LNCaP clone FGC (cell line): ENCODE measurements at regions not wholly inside any gene's neighbourhood (a gene's known extent, or its start where the extent isn't known, plus 50 kb on each side); places are given as distances from the start of the nearest gene placed in this dataset.

ENCODE experiments used
- DNase-seq: peaks from one replicate; pipeline ENCODE4 v3.0.0-alpha.2; 2011; ENCODE audit warnings: low read depth
- H3K4me3 ChIP-seq: 2 replicates; pipeline ENCODE4 v1.5.1; 2011; ENCODE audit warnings: mild to moderate bottlenecking, low read depth, low read length, control low read depth
- TF ChIP-seq, protein P1 (sequence below): IDR thresholded peaks from 2 replicates; pipeline ENCODE4 v1.5.1; 2012; ENCODE audit warnings: mild to moderate bottlenecking; ENCODE audit not compliant: control insufficient read depth, insufficient read depth; ENCODE audit errors: extremely low read depth

GRCh38 chr7:113230691-113231090 is 112.3 kb upstream of the SMIM30 start:
- TF ChIP-seq, protein P1, sequence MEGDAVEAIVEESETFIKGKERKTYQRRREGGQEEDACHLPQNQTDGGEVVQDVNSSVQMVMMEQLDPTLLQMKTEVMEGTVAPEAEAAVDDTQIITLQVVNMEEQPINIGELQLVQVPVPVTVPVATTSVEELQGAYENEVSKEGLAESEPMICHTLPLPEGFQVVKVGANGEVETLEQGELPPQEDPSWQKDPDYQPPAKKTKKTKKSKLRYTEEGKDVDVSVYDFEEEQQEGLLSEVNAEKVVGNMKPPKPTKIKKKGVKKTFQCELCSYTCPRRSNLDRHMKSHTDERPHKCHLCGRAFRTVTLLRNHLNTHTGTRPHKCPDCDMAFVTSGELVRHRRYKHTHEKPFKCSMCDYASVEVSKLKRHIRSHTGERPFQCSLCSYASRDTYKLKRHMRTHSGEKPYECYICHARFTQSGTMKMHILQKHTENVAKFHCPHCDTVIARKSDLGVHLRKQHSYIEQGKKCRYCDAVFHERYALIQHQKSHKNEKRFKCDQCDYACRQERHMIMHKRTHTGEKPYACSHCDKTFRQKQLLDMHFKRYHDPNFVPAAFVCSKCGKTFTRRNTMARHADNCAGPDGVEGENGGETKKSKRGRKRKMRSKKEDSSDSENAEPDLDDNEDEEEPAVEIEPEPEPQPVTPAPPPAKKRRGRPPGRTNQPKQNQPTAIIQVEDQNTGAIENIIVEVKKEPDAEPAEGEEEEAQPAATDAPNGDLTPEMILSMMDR = no peak
- no peak for DNase-seq
- H3K4me3 ChIP-seq = no peak overlapping the region

DNA sequence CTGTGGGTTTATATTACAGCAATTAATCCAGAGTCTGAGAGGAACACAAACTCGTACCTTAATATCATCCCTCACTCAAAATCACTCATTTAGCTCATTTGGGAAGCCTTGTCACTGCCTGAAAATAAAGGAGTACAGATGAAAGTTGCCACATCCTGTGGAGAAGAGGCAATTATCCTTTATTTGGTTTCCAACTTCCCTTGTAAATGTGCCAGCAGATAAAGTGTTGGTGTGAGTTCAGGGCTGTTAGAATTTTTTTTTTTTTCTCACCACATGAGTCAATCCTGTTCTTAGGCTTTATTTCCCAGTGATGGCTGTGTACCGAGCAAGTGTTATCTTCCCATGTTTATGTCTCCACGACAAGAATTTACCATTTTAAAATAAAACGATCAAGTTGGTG is 99.0 kb upstream of the SMIM30 start:
- TF ChIP-seq, protein P1 = no peak
- no peak for DNase-seq
- no peak overlapping the region for H3K4me3 ChIP-seq

DNA sequence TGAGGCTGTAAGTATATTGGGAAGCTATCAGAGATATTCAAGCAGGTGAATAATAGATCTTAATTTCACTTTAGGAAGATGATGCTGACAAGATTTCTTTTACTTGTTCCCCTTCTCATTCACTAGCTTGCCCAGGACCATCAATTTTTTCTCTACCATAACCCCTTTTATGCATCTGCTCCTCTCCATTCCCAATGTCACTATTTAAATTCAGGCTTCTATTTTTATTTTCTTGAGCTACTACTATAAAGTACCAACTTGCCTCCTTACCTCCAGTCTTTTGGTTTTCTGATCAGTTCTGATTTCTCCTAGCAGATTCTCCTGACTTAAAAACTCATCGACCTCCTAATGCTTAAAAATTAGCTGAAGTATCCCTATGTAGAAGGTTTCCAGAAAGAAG is 97.7 kb upstream of the SMIM30 start:
- TF ChIP-seq, protein P1 = no peak
- DNase-seq = no peak
- H3K4me3 ChIP-seq = no peak overlapping the region

GRCh38 chr7:113209449-113210203 is 91.3 kb upstream of the SMIM30 start:
- DNase-seq = no peak
- TF ChIP-seq, protein P1 = no peak
- H3K4me3 ChIP-seq = no peak overlapping the region

- no peak overlapping the region for H3K4me3 ChIP-seq
Observed at GRCh38 chr7:113207931-113208330, 89.6 kb upstream of the SMIM30 start.

DNA sequence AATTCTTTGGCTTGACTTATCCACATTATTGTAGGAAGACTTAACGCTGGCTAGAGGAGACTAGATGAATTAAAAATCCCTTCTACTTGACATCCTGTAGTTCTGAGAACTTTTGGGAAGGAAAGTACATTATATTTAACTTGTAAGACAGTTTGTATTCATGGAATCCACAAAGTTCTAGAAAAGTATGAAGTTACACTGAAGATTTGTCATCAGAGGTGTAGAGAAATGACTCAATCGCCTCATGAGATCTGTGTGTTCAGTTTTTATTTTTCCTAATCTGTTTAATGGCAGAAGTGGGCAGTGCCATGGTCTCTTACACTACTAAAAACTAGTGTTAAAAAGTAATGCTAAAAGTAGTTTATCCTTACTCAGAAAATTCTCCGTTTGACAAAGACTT is 89.1 kb upstream of the SMIM30 start:
- DNase-seq = no peak
- TF ChIP-seq, protein P1 = no peak

More at GRCh38 chr7:113207931-113208330, 89.6 kb upstream of the SMIM30 start:
- no peak for DNase-seq
- TF ChIP-seq, protein P1 = no peak

GRCh38 chr7:113204415-113204814 is 86.1 kb upstream of the SMIM30 start:
- TF ChIP-seq, protein P1 = no peak
- no peak for DNase-seq
- no peak overlapping the region for H3K4me3 ChIP-seq

More for the DNA sequence above, 89.1 kb upstream of the SMIM30 start:
- no peak overlapping the region for H3K4me3 ChIP-seq
